Nucleus accumbens (tissue), 56 donors: ENCODE measurements at regions not wholly inside any gene's neighbourhood (a gene's known extent, or its start where the extent isn't known, plus 50 kb on each side); places are given as distances from the start of the nearest gene placed in this dataset.

ENCODE experiments used
- DNase-seq, 56 donors: peaks; one replicate each; lab custom pipeline; 2025; lab: John Stamatoyannopoulos, UW

DNA sequence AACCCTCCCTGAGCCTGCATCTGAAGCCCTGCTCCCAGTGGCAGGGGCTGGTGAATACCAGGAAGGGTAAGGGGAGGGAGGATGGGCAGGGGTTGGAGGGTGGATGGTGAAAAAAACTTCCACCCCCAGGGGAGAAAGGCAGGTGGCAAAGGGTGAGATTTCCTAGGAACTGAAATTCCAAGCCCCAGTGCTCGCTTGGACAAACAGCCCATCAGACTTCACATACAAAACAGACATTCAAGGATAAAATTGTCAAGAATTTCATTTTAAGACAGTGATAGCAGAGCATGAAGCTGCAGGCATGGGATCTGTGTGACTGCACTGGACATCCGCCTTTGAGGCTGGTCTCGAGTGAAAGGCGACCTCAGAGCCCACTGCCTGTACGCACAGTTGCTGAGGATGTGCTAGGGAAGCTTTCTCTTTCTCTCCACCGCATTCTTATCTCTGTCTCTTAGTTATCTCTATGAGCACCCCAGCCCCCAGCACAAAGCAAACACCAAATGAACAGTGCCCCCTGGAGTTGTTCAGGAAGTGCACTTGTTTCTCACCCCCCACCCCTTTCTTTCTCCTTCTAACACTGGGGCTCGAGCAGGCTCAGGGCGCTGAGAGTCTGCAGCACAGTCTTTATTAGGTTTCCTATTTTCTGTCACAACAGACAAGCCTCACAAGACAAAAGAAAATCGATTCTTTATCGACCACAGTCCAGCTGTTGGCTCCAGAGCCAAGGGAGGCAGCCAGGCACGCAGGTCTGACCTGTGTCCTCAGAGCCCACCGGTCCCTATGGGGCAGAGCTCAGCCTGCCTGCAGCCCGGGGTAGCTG, 237.3 kb upstream of the NCAM1 start:
- DNase-seq: no peak

DNA sequence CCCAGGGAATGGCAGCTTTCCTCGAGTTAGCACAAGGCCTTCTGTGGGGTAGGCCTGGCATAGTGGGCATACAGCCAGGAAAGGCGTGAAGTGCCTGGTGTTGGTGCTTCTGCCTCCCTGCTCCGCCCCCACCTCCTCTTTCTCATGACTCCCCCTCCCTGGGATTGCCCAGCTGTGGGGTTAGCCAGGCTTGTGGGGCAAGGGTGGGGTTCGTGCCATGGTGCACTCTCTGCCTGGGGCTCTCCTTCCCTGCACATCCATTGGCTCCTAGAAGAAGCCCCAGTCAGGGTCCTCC, 236.8 kb upstream of the NCAM1 start:
- DNase-seq: peak in 4 of 56 donors; percentile 1 to 25 (median 14)

DNA sequence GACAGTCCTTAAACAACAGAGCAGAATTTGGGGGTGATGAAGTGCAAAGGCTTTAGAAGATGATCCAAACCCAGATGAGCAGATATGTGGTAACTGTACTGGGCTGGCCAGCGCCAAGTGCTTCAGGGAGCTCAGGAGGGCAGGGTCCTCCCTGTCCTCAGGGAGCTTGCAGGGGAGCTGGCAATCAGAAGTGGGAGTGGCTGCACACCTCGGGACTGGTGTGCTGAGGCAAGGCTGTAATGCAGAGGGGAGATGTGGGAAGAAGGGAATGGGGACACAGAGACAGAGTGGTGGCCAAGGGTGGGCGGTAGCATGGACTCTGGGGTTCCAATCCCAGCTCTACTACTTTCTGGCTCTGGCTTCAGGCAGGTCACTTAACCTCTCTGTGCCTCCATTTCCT, 235.6 kb upstream of the NCAM1 start:
- DNase-seq: no peak

DNA sequence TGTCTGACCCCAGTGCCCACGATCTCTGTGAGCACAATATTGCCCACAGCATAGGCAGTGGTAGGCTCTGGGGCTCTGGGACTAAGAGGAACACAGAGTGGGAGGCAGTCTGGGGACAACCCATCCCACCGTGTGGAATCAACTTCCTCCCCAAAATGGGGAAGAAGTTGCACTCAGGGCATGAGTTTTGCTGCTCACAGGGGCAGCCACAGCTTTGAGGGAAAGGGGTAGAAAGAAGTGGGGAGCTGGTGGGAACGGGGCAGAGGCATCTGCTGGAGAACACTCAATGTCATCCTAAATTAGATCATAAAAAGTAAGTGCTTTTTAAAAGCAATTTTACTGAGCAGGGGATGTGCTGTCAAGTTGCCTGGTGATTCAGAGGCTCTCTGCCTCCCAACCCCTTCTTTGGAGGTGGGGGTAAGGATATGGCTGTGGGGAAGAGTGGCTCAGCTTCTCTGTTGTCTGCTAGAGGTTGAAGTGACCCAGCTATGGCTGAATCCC, 233.8 kb upstream of the NCAM1 start:
- DNase-seq: peak in 2 of 56 donors; percentile 17 to 23

DNA sequence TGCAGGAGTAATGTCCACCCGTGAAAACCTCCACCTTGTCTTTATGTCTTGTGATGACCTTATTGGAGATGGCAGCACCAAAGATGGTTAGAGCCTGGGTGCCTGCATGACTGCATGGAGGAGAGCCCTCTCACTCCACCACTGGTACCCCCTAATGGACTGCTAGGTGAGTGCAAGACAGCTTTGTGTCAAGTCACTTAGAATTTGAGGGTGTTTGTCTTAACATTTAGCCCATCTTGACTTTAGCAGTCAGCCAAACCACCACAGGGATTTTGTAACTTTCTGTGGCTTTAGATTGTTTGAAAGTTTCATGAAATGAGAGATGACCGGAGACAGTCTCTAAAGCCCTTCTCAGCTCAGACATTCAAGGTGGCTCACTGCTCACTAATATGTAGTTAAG, 232.9 kb upstream of the NCAM1 start:
- no peak for DNase-seq

DNA sequence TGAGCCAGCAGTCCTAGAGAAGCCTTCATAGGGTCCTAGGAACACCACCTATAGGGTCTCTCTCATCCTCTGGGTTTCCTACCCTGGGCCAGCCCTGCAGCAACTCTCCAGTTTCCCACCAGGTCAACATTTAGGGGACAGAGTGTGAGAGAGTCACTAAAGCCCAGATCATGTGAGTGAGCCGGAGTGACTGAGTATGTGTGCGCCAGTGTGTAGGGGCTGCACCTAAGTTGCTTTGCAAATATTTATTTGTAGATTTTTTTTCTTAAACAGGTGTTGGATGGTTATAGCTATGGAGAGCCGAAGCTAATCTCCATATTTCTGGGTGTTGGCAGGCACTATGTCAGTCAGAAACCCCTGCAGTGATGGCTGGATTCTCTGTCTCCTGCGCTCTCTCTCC, 232.5 kb upstream of the NCAM1 start:
- no peak for DNase-seq

DNA sequence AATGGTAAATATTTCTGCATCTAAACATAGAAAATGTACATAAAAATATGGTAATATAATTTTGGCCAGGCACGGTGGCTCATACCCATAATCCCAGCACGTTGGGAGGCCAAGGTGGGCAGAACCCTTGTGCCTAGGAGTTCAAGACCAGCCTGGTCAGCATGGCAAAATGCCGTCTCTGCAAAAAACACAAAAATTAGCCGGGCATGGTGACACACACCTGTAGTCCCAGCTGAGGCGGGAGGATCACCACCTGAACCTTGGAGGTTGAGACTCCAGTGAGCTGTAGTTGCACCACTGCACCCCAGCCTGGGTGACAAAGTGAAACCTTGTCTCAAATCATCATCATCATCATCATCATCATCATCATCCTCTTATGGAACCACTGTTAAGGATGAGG, 230.6 kb upstream of the NCAM1 start:
- no peak for DNase-seq

DNA sequence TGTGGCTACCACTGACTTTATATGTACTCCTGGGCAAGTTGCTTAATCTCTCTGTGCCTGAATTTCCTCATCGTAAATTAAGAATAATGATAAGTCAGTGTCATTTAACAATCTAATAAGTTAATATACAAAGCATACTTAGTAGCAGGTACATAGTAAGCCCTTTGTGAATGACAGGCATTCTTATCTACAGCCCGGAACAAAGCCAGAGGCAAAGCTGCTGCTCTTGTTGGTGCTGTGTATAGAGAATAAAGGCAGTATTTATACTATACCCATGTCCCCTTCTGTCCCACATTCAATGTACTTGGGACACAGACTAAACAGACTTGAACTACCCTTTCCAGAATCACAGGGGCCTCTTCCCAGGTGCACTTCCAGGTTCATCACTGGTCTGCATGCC, 229.7 kb upstream of the NCAM1 start:
- no peak for DNase-seq

DNA sequence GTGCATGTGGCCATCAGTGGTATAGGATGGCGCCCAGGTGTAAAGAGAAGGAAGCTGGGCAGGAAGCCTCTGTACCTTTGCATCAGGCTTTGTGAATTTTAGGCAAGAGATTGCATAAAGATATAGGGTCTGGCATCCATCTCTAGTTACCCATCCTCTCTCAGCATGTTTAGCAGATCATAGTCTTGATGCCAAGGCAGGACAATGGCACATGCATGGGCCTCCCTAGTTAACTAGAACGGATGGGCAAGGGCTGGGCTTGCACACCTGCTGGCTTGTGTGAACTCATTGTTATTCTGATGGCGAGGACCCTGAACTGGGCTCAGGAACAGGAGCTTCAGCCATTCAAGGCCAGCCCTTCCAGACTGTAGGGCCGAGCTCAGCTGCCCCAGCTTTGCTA, 229.2 kb upstream of the NCAM1 start:
- DNase-seq: no peak

DNA sequence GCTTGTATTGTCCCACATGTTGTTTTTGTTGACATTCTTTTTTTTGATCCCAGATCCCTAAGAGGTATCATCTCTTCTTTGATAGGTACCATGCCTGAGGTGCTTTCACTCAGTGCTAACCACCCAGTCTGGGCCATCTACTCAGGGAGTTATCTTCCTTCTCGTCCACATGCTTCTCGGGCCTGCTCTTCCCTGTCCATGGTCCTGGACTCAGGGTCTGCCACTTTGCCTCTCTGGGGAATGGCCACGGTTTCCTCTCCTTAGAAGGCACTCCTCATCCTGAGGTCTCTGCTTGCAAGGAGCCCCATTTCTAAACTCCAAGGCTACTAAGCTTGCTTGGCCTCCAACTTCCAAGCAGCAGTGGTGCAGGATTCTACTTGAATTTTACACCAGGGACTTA, 227.0 kb upstream of the NCAM1 start:
- peak in 2 of 56 donors; percentile 7 to 22 for DNase-seq

DNA sequence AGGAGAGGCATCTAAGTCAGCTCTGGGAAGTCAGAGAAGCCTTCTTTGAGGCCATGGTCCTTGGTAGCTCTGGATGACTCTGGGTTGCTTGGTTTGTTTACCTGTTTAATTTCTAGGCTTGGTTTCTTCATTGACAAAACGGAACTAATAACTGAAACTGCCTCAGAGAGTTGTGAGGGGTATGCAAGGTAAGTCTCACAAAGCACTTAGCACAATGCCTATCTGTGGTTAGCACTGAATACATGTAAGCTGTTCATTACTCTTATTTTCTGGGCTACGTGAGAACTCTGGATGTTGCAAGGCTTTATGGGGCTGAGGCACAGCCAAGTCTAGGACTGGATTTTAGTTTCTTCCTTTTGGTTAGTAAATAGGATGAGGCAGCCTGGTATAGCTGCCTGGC, 225.8 kb upstream of the NCAM1 start:
- no peak for DNase-seq

DNA sequence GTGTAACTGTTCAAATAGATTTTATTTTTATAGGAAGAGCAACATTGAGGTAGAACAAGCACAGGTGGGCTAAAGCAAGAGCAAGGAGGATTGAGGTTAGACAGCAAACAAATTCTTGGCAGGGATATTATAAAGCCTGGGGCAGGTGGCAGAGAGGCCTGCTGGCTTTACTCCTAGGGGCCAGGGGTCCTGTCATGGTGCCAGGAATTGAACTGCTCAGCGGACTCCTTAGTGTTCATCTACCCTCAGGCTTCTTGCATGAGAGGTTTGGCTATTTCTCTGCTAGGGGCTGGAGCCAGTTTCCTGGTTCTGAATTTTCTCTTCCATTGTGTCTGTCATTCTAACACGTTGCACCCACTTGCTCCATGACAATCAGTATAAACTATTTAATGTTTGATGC, 217.2 kb upstream of the NCAM1 start:
- DNase-seq: no peak

DNA sequence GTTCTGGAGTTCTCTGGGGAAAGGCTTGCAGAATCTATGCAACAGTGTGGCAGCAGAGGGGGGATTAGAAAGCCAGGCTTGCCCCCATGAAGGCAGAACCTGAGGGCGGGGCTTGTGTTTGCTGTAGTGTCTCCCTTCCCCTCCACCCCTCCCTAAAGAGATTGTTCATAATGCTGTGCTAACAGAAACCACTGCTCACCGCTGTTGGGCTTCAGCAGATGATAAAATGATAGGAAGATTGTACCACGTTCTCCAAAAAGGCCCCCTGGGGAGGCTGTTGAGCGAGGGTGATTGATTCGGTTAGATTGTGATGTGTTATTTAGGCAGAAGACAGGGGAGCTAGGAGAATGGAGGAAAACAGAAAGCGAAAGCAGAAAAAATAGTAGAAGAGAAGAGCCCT, 215.2 kb upstream of the NCAM1 start:
- no peak for DNase-seq

DNA sequence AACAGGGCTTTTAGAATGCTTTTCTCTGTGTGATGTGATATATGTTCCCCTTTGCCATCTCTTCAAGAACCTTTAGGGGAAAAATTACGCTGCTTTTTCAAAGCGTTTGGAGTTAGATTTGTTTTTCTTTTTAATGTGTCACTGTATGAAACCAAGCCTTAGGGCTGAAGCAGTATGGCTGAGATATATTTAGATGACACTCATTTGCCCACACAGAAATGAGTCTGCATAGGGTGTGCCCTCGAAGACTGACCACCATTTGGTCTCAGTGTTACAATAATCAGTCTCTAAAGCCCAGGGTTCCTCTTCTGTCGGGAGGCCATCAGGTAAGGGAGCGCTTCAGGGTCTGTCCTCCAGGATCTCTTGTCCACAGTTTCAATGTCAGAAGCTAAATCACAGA, 213.0 kb upstream of the NCAM1 start:
- no peak for DNase-seq

DNA sequence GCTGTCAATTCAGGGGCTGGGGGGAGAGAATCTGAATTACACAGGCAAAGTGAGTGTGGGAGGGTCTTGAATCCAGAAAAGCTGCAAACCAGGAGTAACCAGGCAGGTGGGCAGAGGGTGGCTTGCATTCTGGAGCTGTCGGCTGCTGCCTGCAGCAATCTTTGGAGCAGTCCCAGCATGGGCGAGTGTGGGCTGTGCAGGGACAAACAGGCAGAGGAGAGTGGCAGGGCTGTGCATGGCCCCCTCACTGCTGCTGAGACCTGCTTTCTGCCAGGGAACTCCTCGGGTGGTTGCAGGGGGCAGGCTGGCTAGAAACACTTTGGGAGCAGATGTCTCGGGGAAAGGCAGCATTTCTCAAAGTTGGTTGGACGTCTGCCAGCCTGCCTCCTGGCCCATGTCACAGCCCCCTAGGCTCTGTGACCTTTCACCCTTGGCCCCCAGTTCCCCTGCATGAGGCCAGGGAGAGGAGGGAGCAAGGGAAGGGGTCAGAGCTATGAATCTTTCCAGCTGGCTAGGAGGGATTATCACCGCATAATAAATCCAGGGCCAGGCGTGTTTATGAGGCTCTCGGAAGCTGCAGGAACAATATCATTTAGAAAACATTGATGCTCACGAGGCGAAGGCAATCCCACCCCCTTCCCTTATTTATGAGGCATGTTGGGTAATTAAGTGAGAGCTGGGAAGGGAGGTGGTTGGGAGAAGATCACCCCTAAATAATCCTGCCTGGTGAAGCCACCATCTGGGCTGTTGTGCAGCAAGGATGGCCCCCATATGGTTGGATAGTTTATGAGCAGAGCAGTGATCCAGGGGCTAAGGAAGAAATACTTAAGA, 212.3 kb upstream of the NCAM1 start:
- peak in 2 of 56 donors; percentile 18 to 28 for DNase-seq

DNA sequence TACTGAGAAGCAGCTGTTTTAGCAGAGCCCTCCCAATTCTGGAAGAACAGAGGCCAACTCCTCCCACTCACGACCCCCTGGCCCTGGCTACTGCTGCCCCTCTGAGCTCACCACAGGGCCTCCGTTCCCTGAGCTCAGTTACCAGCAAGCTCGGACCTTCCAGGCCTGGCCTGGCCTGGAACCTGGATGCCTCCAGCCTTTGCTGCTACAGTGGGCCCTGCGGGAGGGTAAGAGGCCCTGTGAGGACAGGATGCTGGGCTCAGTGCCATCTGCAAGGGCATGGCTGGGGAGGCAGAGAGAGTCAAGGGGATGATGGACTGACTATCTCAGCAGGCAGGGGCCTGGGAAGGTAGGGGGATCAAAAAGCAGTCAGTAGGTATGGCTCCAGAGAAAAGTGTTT, 209.9 kb upstream of the NCAM1 start:
- peak in 5 of 56 donors; percentile 5 to 37 (median 11) for DNase-seq

DNA sequence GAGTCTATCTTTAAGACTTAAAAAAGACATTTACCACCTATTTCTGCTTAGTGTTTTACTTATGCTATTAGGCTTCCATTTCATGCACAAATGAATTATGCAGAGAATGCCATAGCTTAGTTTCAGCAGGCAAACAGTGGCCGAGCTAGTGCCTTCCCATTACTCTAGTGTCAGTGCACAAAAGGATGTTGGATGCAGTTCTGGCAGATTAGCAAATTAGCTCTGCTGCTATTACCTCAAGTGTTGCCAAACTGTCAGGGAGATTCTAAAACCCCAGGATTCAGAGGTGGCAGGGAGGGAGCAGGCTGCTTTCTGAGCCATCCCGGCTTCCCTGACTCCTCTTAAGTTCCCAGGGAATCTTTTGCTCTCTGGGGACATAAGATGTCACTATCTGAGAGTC, 209.4 kb upstream of the NCAM1 start:
- peak in 1 of 56 donors; percentile 12 for DNase-seq

DNA sequence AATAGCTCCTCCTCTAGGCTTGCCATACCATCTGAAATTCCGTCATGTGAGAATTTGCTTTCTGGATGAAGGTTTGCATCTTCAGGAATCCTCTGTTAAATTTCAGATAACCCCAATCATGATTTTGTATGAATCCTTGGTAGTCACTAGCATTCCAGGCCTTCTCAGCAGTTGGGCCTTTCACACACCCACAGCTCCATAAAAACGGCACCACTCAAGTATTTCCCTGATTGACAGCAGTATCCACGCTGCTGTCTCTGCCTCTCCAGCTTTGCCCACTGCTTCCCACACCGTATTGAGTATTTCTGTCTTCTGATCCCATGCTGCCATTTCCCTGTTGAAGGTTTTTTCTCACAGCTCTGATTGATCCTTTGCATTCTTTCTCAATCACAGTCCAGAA, 208.7 kb upstream of the NCAM1 start:
- no peak for DNase-seq

DNA sequence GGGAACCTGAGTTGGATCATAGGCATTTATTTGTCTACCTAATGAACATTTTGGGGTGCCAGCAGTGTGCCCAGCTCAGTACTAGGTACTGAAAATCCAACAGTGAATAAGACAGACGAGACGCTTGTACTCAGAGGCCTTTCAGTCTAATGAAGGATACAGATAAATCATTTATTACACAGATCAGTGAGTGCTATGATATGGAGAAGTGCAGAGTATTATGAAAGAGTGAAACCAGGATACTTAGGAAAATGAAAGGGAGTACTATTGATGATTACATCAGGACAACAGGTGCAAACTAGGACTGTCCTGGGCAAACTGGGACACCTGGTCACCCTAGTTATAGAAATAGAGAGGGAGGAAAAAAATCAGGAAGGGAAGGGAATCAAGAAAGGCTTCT, 207.5 kb upstream of the NCAM1 start:
- DNase-seq: no peak

DNA sequence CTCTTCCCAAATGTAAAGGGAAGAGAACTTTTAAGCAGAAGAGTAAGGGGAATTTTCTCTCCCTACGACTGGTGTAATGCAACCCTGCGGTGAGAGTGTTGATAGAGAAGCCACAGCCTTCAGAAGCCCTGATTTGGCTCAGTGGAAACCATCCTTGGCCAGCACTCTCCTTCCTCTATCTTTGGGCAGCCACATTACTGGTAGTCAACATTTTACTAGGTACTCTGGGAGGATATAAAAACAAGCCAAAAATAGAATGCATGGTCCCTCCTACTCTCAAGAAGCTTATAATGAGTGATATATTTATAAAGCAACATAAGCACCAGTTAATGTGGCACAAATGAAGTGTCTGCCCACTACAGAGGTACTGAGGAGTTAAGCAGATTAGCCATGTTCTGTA, 201.8 kb upstream of the NCAM1 start:
- DNase-seq: no peak

DNA sequence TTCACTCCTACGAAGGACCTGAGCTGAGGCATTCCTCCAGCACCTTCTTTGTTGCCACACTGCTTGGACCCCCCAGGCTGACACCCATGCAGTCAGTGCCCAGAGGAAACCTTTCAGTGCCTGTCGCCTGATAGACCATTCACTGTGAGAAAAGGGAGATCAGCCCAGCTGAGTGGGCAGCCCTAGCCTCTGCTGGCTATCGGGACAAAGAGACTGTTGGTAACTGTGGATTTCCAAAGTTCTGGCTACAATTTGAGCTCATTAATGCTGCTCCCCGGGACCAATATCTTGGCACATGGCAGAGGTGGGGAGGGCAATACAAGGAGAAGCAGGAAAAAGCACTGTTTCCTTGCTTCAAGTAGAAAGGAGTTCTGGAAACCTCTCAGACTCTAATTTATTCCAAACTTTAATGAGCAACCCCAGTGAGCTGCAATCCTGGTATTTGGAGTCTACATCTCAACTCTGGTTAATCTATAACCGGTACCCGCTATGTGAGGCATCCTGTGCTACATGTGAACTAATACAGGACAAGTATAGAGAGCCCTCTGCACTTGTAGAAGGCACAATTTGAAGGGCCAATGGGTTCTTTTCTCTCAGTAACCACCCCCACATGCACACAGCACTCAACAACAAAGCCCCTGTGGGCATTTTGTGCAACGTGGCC, 200.7 kb upstream of the NCAM1 start:
- peak in 11 of 56 donors; percentile 14 to 59 (median 26) for DNase-seq
